Heart right ventricle (tissue), 16 donors: ENCODE measurements at regions not wholly inside any gene's neighbourhood (a gene's known extent, or its start where the extent isn't known, plus 50 kb on each side); places are given as distances from the start of the nearest gene placed in this dataset.

ENCODE experiments used
- ATAC-seq, 8 donors: fragments of 200-7000 bp; cut with Tn5 transposase; one replicate each; pipeline ENCODE4 v1.9.1; 2020; ENCODE audit warnings: mild to moderate bottlenecking in 8 of 8, moderate library complexity in 8 of 8, moderate number of reproducible peaks in 1 of 8
- DNase-seq, 2 donors: peaks; one replicate each; pipeline ENCODE4 v3.0.0-alpha.2; 2020
- H3K27ac ChIP-seq, 10 donors: fragments of 200-600 bp; sonication (generic) in 2 of 10; one replicate each; pipeline versions ENCODE4 v1.5.0 to v1.8.0; 2020 to 2022; ENCODE audit warnings: mild to moderate bottlenecking in 3 of 10
- H3K27me3 ChIP-seq, 7 donors: fragments of 200-600 bp; one replicate each; pipeline ENCODE4 v1.8.0; 2021 to 2022; ENCODE audit warnings: mild to moderate bottlenecking in 2 of 7
- H3K36me3 ChIP-seq, 9 donors: fragments of 200-600 bp; sonication (generic) in 1 of 9; one replicate each; pipeline versions ENCODE4 v1.5.0 to v1.8.0; 2020 to 2022; ENCODE audit warnings: mild to moderate bottlenecking in 2 of 9
- H3K4me1 ChIP-seq, 9 donors: fragments of 200-600 bp; sonication (generic) in 1 of 9; one replicate each; pipeline versions ENCODE4 v1.5.0 to v1.8.0; 2020 to 2022; ENCODE audit warnings: mild to moderate bottlenecking in 4 of 9
- H3K4me3 ChIP-seq, 10 donors: fragments of 200-600 bp; sonication (generic) in 2 of 10; one replicate each; pipeline versions ENCODE4 v1.5.0 to v1.8.0; 2020 to 2022; ENCODE audit warnings: mild to moderate bottlenecking in 7 of 10, moderate library complexity in 2 of 10
- H3K9me3 ChIP-seq, 11 donors: fragments of 200-600 bp in 10 of 11; sonication (generic) in 2 of 11; one replicate each; pipeline versions ENCODE4 v1.5.0 to v1.8.0; 2013 to 2022; ENCODE audit warnings: mild to moderate bottlenecking in 2 of 11, control low read depth in 1 of 11, moderate library complexity in 1 of 11
- WGBS, 2 donors: extraction: QIAGEN DNeasy Blood & Tissue Kit; methylation state at CpG; one replicate each; pipeline ENCODE4 v1.1.7; 2013; ENCODE audit warnings: inconsistent platforms in 1 of 2; 5-methylcytosine and 5-hydroxymethylcytosine counted together
- intact Hi-C, 10 donors: fragments of 100-400 bp; cut with DNase I; formaldehyde crosslinking; loops; one replicate each; pipeline versions ENCODE4 v1.11.1 to v1.14.2; 2022
- TF ChIP-seq, protein P1 (sequence below), 9 donors: fragments of 200-600 bp; sonication (generic) in 2 of 9; IDR thresholded peaks; one replicate each; pipeline versions ENCODE4 v1.5.0 to v1.8.0; 2021 to 2022; ENCODE audit warnings: antibody characterized with exemption in 9 of 9, mild to moderate bottlenecking in 5 of 9, moderate library complexity in 1 of 9
- donor health status: Arrhythmogenic right ventricular cardiomyopathy.
- donor health status: ischemic (EF 13 %, LVEDD 7.1; RV severe dilation, severe dysfunction).
- donor health status: healthy with polysubstance abuse.
- donor health status: DM: no; HTN: yes; CAD: no.
- donor health status: DM: no; HTN: no; CAD: no.
- donor health status: ischemic (EF 25% LVEDD 6.9; RV normal size, moderate dysfunction).
- donor health status: ischemic (EF 25% LVEDD 5.7; RV mildly dilated, moderate dysfunction).
- donor health status: healthy.
- donor health status: DM: yes; HTN: yes; CAD: no.
- donor health status: Ischemic cardiomyopathy.
- donor health status: ischemic (EF 35%, LVEDD 5.7; RV mildly dilated, moderate dysfunction).
- donor health status: nonischemic (EF 11% LVEDD 7.7; RV severe dilation, severe dysfunction).
- donor health status: DM: yes; HTN: yes; CAD: no.
- donor health status: PGD.
- donor health status: ischemic (EF 29% LVEDD 5.4; RV normal size, mild dysfunction).
- donor health status: nonischemic (EF 23%, LVEDD 6.1; RV moderate dilation, normal function).

DNA sequence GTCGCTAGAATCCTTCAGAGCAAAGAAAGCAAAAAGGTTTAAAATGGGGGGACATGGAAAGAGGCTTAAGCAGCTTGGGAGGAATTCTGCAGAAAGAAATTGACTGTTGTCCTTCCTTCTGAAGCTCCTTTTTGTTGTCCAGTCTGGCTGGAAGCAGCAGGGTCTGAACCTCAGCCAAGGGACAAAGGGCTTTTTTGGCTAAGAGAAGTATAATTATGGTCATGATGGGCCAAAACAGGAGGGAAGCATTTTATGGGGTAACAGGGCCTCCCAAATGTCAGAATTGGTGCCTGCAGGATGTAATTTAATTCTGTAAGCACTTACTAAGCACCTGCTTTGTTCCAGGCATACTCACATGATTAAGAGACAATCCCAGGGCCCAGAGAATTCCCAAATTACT, 74.2 kb upstream of the CPEB2 start:
- ATAC-seq = no peak
- intact Hi-C loops = loop anchor here in 3 of 10 donors (5.0 to 10.0 kb wide), 3 partner anchors 57 to 91 kb away; no protein-coding TSS in a partner anchor

DNA sequence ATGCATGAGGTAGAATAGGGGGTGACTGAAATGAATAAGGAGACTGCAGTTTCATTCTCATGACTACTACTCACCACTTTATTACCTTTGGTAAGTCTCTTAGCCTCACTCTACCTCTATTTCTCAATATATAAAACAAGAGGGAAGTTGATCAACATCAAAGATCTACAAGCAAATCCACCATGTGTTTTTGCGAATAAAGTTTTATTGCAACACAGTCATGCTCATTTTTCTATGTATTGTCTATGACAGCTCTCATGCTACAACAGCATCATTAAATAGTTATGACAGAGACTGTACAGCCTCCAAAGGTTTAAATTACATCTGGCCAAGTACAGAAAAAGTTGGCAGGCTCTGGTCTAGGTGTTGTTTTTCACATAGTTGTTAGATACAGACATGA, 72.6 kb upstream of the CPEB2 start:
- no peak for ATAC-seq
- 96 to 98% methylated on average over 1 of the region's 1 CpG for WGBS, 2 donors
- Histone ChIP-seq H3K4me1 (peaks cover 0 to 5% (median 0%) of the 10 kb centered on the region in 9 donors), H3K4me3 (no peak overlapping the region), H3K9me3 (no peaks in the 10 kb centered on the region), H3K36me3 (no peaks in the 10 kb centered on the region), H3K27me3 (no peaks in the 10 kb centered on the region), H3K27ac (no peak overlapping the region)
- DNase-seq = no peak
- intact Hi-C loops = loop anchor here in 3 of 10 donors (5.0 to 10.0 kb wide), 3 partner anchors 55 to 92 kb away; no protein-coding TSS in a partner anchor
- TF ChIP-seq, protein P1, sequence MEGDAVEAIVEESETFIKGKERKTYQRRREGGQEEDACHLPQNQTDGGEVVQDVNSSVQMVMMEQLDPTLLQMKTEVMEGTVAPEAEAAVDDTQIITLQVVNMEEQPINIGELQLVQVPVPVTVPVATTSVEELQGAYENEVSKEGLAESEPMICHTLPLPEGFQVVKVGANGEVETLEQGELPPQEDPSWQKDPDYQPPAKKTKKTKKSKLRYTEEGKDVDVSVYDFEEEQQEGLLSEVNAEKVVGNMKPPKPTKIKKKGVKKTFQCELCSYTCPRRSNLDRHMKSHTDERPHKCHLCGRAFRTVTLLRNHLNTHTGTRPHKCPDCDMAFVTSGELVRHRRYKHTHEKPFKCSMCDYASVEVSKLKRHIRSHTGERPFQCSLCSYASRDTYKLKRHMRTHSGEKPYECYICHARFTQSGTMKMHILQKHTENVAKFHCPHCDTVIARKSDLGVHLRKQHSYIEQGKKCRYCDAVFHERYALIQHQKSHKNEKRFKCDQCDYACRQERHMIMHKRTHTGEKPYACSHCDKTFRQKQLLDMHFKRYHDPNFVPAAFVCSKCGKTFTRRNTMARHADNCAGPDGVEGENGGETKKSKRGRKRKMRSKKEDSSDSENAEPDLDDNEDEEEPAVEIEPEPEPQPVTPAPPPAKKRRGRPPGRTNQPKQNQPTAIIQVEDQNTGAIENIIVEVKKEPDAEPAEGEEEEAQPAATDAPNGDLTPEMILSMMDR (IDR thresholded peaks at IDR 0.05) = no peak

More for the DNA sequence above, 74.2 kb upstream of the CPEB2 start:
- WGBS, 2 donors = 80 to 86% methylated on average over 1 of the region's 1 CpG
- Histone ChIP-seq H3K9me3 (no peaks in the 10 kb centered on the region), H3K36me3 (no peaks in the 10 kb centered on the region), H3K4me3 (no peak overlapping the region), H3K27me3 (no peaks in the 10 kb centered on the region), H3K4me1 (peaks cover 0 to 5% (median 0%) of the 10 kb centered on the region in 9 donors), H3K27ac (no peak overlapping the region)
- TF ChIP-seq, protein P1 (IDR thresholded peaks at IDR 0.05) = no peak
- DNase-seq = no peak

DNA sequence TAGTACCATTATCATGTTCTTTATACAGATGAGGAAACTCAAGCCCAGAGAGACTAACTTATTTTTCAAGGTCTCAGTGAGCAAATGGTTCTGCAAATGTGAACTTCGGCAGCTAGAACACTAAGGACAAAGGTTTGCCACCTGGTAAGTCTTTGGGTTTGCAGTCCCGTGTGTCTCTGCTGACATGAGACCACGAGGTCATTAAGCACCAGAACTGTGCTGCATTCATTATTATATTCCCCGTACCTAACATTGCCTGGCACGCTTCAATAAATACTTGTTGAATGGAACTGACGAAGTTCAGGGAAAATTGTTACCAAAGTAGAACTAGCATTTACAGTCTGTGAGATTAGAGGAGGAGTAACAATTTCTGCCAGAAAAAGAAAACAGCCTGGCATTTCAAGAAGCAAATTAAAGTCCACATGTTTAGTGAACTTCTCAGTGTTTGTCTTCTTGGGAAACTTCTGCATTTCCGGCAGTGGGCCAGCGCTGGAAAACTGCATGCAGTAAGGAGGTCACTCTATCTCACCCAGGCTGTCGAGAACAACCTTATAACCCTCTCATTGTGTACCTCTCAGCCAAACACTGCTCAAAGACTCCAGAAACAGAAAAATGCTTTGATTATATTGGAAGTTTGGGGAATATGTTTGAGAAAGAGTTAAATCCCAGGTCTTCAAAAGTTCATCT, 67.4 kb upstream of the CPEB2 start:
- ATAC-seq = no peak
- no peaks in the 10 kb centered on the region for H3K27me3 ChIP-seq
- no peaks in the 10 kb centered on the region for H3K4me1 ChIP-seq
- WGBS, 2 donors = 84% methylated on average over 9 of the region's 9 CpGs
- intact Hi-C loops = no loop called here
- peaks cover 0 to 3% (median 0%) of the 10 kb centered on the region in 11 donors for H3K9me3 ChIP-seq
- H3K4me3 ChIP-seq = no peak overlapping the region
- no peak for DNase-seq
- H3K36me3 ChIP-seq = no peaks in the 10 kb centered on the region
- TF ChIP-seq, protein P1 (IDR thresholded peaks at IDR 0.05) = no peak
- no peak overlapping the region for H3K27ac ChIP-seq

DNA sequence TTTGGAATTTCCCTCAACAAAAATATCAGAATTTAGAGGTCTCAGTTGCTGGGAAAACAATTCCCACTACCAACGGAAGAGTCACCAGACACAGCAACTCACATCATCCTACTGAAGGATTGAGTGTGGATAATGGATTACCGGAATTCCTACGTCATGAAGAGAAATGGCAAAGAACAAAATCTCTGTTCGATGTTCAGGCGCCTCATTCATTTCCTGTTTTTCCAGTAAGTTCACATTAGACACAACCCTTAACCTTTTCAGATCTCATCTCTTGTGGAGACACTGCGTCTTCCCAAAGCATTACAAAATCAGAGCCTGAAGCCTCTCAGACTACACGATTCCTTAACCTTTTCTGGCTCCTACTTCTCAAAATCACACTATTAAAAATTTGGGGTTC, 58.5 kb upstream of the CPEB2 start:
- Histone ChIP-seq H3K27ac (no peak overlapping the region), H3K9me3 (no peaks in the 10 kb centered on the region), H3K36me3 (no peaks in the 10 kb centered on the region), H3K4me3 (no peak overlapping the region), H3K4me1 (no peaks in the 10 kb centered on the region), H3K27me3 (no peaks in the 10 kb centered on the region)
- DNase-seq = no peak
- TF ChIP-seq, protein P1 (IDR thresholded peaks at IDR 0.05) = no peak
- intact Hi-C loops = no loop called here
- no peak for ATAC-seq
- WGBS, 2 donors = 80 to 88% methylated on average over 7 of the region's 7 CpGs
